HEK293T (cell line): ENCODE measurements at regions not wholly inside any gene's neighbourhood (a gene's known extent, or its start where the extent isn't known, plus 50 kb on each side); places are given as distances from the start of the nearest gene placed in this dataset.
"Not testable (repeated sequence)": the region's sequence is repeated elsewhere in the genome, so short reads cannot be mapped to it uniquely, and the experiment has no call there.

Source experiments
- CTCF ChIA-PET: fragments of 350-600 bp; formaldehyde crosslinking; extraction: SDS; loops from one replicate; lab custom pipeline; 2021; ENCODE audit warnings: antibody characterized with exemption, inconsistent platforms; lab: Yijun Ruan, JAX
- POLR2A ChIA-PET: fragments of 350-600 bp; formaldehyde crosslinking; extraction: SDS; loops from one replicate; lab custom pipeline; 2020; ENCODE audit warnings: antibody characterized with exemption, inconsistent platforms; lab: Yijun Ruan, JAX
- DNase-seq: peaks from one replicate; pipeline ENCODE4 v3.0.0; 2012; ENCODE audit warnings: mixed read lengths; ENCODE audit errors: extremely low spot score
- ARNT ChIP-seq: fragments of 450-650 bp; IDR thresholded peaks from 2 replicates; pipeline ENCODE4 v1.6.1; 2017; ENCODE audit warnings: mild to moderate bottlenecking
- BHLHE40 ChIP-seq: fragments of 450-650 bp; IDR thresholded peaks from 2 replicates; pipeline ENCODE4 v1.6.1; 2016; ENCODE audit warnings: mild to moderate bottlenecking, moderate library complexity, borderline replicate concordance
- CTBP1 ChIP-seq: fragments of 450-650 bp; IDR thresholded peaks from 2 replicates; pipeline ENCODE4 v1.6.1; 2016; ENCODE audit warnings: borderline replicate concordance
- ELF4 ChIP-seq: fragments of 450-650 bp; IDR thresholded peaks from 2 replicates; pipeline ENCODE4 v1.6.1; 2017; ENCODE audit warnings: antibody characterized with exemption
- FOXA1 ChIP-seq: fragments of 450-650 bp; IDR thresholded peaks from 2 replicates; pipeline ENCODE4 v1.6.1; 2016; ENCODE audit warnings: mild to moderate bottlenecking
- FOXK2 ChIP-seq: fragments of 450-650 bp; IDR thresholded peaks from 2 replicates; pipeline ENCODE4 v1.6.1; 2016; ENCODE audit warnings: mild to moderate bottlenecking
- FOXM1 ChIP-seq: fragments of 450-650 bp; IDR thresholded peaks from 2 replicates; pipeline ENCODE4 v1.6.1; 2017; ENCODE audit warnings: mild to moderate bottlenecking, borderline replicate concordance
- HDGF ChIP-seq: fragments of 450-650 bp; IDR thresholded peaks from 2 replicates; pipeline ENCODE4 v1.6.1; 2017; ENCODE audit warnings: antibody characterized with exemption, borderline replicate concordance
- L3MBTL2 ChIP-seq: fragments of 450-650 bp; conservative IDR thresholded peaks from 2 replicates; pipeline ENCODE4 v1.6.1; 2016; ENCODE audit warnings: mild to moderate bottlenecking
- LEF1 ChIP-seq: fragments of 450-650 bp; IDR thresholded peaks from 2 replicates; pipeline ENCODE4 v1.6.1; 2017; ENCODE audit warnings: mild to moderate bottlenecking, borderline replicate concordance
- NFRKB ChIP-seq: fragments of 450-650 bp; IDR thresholded peaks from 2 replicates; pipeline ENCODE4 v1.6.1; 2016; ENCODE audit warnings: mild to moderate bottlenecking, moderate library complexity
- SP1 ChIP-seq: fragments of 450-650 bp; IDR thresholded peaks from 2 replicates; pipeline ENCODE4 v1.6.1; 2017
- SUZ12 ChIP-seq: fragments of 450-650 bp; IDR thresholded peaks from 2 replicates; pipeline ENCODE4 v1.6.1; 2016; ENCODE audit warnings: mild to moderate bottlenecking
- TARDBP ChIP-seq: fragments of 450-650 bp; IDR thresholded peaks from 2 replicates; pipeline ENCODE4 v1.6.1; 2016
- ZNF384 ChIP-seq: fragments of 450-650 bp; IDR thresholded peaks from 2 replicates; pipeline ENCODE4 v1.6.1; 2016
- TF ChIP-seq, protein P1 (sequence below): fragments of 450-650 bp; IDR thresholded peaks from 2 replicates; pipeline ENCODE4 v1.6.1; 2016

DNA sequence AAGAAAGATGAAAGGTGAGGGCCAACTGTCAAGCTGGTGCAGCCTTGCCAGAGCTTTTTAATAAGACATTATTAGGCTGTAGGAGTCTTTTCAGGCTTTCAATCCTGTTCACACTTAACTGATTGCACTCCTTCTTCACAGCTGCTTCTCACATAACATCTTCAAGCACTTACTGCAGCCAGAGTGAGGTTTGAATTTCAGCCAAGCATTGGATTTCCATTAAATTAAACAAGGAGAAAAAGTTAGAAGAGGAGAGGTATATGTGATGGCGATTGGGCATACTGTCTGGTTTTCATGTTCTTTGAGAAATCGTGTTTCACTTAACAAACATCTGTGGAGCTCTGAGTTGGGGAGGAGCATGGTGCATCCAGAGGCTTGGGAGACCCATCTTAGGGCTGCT is 392.8 kb upstream of the LRRC3B start:
- no peak for DNase-seq
- TF ChIP-seq SUZ12 (no peak), FOXM1 (no peak), LEF1 (no peak), NFRKB (no peak), TARDBP (no peak), BHLHE40 (no peak), SP1 (no peak), ZNF384 (no peak), HDGF (no peak), ELF4 (no peak), FOXK2 (no peak), ARNT (no peak), FOXA1 (no peak)
- TF ChIP-seq, protein P1, sequence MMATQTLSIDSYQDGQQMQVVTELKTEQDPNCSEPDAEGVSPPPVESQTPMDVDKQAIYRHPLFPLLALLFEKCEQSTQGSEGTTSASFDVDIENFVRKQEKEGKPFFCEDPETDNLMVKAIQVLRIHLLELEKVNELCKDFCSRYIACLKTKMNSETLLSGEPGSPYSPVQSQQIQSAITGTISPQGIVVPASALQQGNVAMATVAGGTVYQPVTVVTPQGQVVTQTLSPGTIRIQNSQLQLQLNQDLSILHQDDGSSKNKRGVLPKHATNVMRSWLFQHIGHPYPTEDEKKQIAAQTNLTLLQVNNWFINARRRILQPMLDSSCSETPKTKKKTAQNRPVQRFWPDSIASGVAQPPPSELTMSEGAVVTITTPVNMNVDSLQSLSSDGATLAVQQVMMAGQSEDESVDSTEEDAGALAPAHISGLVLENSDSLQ, result no peak
- CTCF ChIA-PET, result no interaction called here
- POLR2A ChIA-PET, result no interaction called here

DNA sequence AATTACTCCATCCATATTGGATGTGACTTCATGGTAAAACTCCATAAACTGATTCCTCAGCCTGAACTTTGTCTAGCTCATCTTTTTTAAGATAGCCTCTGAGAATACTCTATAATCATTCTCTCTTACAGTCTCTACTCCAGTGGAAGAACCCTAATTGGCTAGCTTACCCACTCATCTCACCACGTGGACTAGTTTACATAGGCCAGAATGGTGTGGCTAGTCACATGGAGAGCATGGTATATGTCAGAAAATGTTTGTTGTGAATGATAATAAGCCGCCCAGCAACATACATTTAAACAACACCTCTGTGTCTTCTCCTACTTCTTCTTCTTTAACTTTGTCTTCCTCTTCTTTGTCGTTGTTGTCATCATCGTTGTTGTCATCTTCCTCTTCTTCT is 389.2 kb upstream of the LRRC3B start:
- DNase-seq, result no peak
- CTCF ChIA-PET, result no interaction called here
- POLR2A ChIA-PET, result no interaction called here
- TF ChIP-seq NFRKB (no peak), TARDBP (no peak), FOXA1 (no peak), BHLHE40 (no peak), ZNF384 (no peak), FOXK2 (no peak), SUZ12 (no peak), L3MBTL2 (no peak), HDGF (no peak)
- TF ChIP-seq, protein P1, result no peak

DNA sequence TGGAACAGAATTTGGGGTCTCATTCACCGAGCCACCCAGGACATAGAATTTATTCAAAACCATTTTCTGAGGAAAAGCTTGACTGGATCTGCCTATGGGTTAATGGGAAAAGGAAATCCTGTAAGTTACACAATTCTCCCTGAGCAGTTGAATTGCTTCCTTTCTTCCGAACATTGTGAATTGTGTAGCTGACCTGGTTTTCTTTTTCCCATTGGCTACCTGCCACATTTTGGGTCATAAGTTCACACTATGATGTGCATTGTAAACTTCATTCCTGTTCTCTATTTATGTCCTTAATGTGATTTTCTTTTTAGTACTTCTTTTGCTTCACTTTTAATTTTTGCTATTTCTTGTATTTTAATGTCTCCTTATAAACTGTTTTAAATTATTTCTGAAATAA is 386.0 kb upstream of the LRRC3B start:
- CTCF ChIA-PET, result interaction anchor here (0.6 kb wide), 1 partner anchor 264 kb away, joined by 5 read pairs; no protein-coding TSS in a partner anchor
- no peak for DNase-seq
- POLR2A ChIA-PET, result no interaction called here
- no peak for TF ChIP-seq FOXM1
- TF ChIP-seq, protein P1, result no peak
- no peak for TF ChIP-seq ELF4
- no peak for TF ChIP-seq LEF1
- TF ChIP-seq SUZ12, result no peak
- TF ChIP-seq FOXK2, result no peak
- TF ChIP-seq ARNT, result no peak
- TF ChIP-seq NFRKB, result no peak
- TF ChIP-seq CTBP1, result no peak
- TF ChIP-seq FOXA1, result no peak
- no peak for TF ChIP-seq TARDBP
- no peak for TF ChIP-seq ZNF384
- TF ChIP-seq BHLHE40, result no peak
- no peak for TF ChIP-seq L3MBTL2
- TF ChIP-seq HDGF, result no peak
- TF ChIP-seq SP1, result no peak

DNA sequence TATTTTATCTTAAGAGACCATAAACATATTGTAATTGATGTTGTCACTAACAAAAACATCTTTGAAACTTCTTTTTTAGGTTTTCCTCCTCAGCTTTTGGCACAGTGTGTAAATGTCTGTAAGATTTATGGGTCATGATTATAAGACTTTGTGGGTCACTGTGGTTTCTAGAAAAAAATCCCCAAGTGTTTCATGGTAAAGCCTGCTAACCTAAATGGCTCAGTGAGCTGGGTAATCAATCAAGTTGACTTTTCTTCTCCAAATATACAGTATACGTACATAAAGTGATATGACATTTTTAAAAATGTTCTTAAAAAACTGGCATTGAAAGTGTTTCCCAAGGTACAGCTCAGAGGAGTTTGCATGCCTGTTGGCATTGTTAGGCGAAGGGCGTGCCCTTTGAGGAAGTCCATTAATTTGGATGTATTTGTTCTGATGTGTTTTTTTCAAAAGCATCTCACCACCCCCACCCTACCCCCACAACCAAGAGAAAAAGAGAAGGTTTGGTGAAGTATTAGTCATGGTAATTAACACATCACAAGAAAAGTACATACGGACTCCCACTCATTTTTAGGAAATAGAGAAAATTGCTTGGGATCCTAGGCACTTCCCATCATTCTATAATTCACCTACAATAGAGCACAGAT is 385.4 kb upstream of the LRRC3B start:
- POLR2A ChIA-PET, result no interaction called here
- DNase-seq, result no peak
- CTCF ChIA-PET, result no interaction called here
- TF ChIP-seq NFRKB (no peak), LEF1 (no peak), TARDBP (no peak), HDGF (no peak), ELF4 (no peak), FOXA1 (no peak), FOXK2 (no peak), BHLHE40 (no peak), ZNF384 (no peak), L3MBTL2 (no peak), SP1 (no peak), SUZ12 (no peak)
- TF ChIP-seq, protein P1, result no peak

DNA sequence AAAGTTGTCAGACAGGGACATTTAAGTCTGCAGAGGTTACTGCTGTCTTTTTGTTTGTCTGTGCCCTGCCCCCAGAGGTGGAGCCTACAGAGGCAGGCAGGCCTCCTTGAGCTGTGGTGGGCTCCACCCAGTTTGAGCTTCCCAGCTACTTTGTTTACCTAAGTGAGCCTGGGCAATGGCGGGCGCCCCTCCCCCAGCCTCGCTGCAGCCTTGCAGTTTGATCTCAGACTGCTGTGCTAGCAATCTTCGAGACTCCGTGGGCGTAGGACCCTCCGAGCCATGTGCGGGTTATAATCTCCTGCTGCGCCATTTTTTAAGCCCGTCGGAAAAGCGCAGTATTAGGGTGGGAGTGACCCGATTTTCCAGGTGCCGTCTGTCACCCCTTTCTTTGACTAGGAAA is 378.0 kb upstream of the LRRC3B start:
- CTCF ChIA-PET, DNase-seq, POLR2A ChIA-PET: not testable (repeated sequence)

DNA sequence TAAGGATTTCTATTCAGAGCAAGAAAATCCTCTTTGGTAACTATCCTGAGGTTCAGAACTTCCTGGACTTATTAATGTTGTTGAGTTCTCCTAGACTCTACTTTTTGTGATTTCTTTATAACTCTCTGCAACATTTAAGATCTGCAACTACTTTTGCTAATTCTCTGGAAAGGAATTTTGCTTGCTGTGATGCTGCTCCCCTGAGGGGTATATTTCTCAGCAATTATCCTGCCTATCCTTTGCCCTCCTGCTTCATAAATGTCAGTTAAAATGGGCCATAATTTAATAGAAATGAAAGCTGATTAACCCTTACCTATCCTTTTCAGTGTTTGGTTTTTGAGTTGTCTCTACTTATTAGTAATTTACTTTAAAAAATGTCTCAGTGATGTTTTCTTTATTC is 377.3 kb upstream of the LRRC3B start:
- POLR2A ChIA-PET, result no interaction called here
- no peak for DNase-seq
- TF ChIP-seq LEF1 (no peak), BHLHE40 (no peak), TARDBP (no peak), ARNT (no peak), L3MBTL2 (no peak), ZNF384 (no peak), CTBP1 (no peak), FOXA1 (no peak), HDGF (no peak), NFRKB (no peak), SP1 (no peak), ELF4 (no peak), SUZ12 (no peak), FOXK2 (no peak), FOXM1 (no peak)
- TF ChIP-seq, protein P1, result no peak
- CTCF ChIA-PET, result no interaction called here
